Kidney (tissue), 13 donors: ENCODE measurements at regions not wholly inside any gene's neighbourhood (a gene's known extent, or its start where the extent isn't known, plus 50 kb on each side); places are given as distances from the start of the nearest gene placed in this dataset.

Experiments
- DNase-seq, 5 donors: peaks; one replicate each; pipeline ENCODE4 v3.0.0-alpha.2; 2013 to 2020
- FAIRE-seq: peaks from 2 replicates; lab custom pipeline; 2012; peaks lifted over from hg19 to GRCh38; lab: Jason Lieb, UNC
- H3K27ac ChIP-seq, 2 donors: one replicate each; pipeline ENCODE4 v1.7.0; 2013; ENCODE audit warnings: low read depth in 2 of 2, low read length in 2 of 2, inconsistent platforms in 1 of 2
- H3K27me3 ChIP-seq: one replicate; pipeline ENCODE4 v1.7.1; 2013; ENCODE audit warnings: low read length, inconsistent platforms; ENCODE audit not compliant: control insufficient read depth, insufficient read depth
- H3K36me3 ChIP-seq, 3 donors: one replicate each; pipeline versions ENCODE4 v1.7.0 to v1.7.1; 2013; ENCODE audit warnings: low read length in 3 of 3, control low read depth in 1 of 3, inconsistent platforms in 1 of 3; ENCODE audit not compliant: insufficient read depth in 3 of 3, control insufficient read depth in 2 of 3
- H3K4me1 ChIP-seq, 3 donors: one replicate each; pipeline versions ENCODE4 v1.7.0 to v1.7.1; 2013; ENCODE audit warnings: low read length in 3 of 3, inconsistent platforms in 1 of 3, low read depth in 1 of 3; ENCODE audit not compliant: control insufficient read depth in 2 of 3, insufficient read depth in 2 of 3
- H3K4me3 ChIP-seq, 3 donors: one replicate each; pipeline versions ENCODE4 v1.7.0 to v1.8.1; 2013; ENCODE audit warnings: low read length in 3 of 3, control low read depth in 1 of 3, inconsistent platforms in 1 of 3
- H3K9ac ChIP-seq, 3 donors: one replicate each; pipeline versions ENCODE4 v1.7.0 to v1.7.1; 2013; ENCODE audit warnings: low read length in 3 of 3, control low read depth in 1 of 3, inconsistent platforms in 1 of 3
- H3K9me3 ChIP-seq, 3 donors: one replicate each; pipeline versions ENCODE4 v1.7.0 to v1.7.1; 2013; ENCODE audit warnings: low read length in 3 of 3, control low read depth in 1 of 3, inconsistent platforms in 1 of 3; ENCODE audit not compliant: control insufficient read depth in 2 of 3, insufficient read depth in 1 of 3
- CTCF ChIP-seq: IDR thresholded peaks from 3 replicates; pipeline ENCODE4 v1.5.1; 2012; ENCODE audit warnings: mild to moderate bottlenecking, moderate library complexity, borderline replicate concordance; ENCODE audit not compliant: insufficient read depth; ENCODE audit errors: extremely low read depth
- intact Hi-C: fragments of 100-400 bp; cut with DNase I; formaldehyde crosslinking; loops from one replicate; pipeline ENCODE4 v1.11.1; 2022
- donor health status: control.
- donor health status: control.
- donor health status: control.
- donor health status: control.
- donor health status: control.
- donor health status: DM: yes; HTN: yes; CAD: no.
- donor health status: Normal renal cell carcinoma (clear cell type).

DNA sequence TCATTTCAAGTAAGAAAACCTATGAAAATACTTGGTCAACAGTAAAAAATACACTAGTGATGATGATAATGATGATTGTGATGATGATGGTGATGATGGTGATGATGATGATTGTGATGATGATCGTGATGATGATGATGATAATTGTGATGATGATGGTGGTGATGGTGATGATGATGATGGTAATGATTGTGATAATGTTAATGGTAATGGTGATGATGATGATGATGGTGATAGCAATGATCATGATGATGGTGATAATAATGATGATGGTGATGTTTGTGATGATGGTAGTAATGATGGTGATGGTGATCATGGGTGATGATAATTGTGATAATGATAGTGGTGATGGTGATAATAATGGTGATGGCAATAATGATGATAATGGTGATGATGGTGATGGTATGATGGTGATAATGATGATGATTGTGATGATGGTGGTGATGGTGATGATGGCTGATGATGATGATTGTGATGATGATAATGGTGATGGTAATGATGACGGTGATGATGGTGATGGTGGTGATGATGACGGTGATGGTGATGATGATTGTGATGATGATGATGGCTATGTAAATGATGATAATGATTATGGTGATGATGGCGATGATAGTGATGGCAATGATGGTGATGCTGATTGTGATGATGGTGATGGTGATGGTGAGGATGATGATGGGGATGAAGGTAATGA lies 62.1 kb downstream of the VCX3A start:
- no peak for TF ChIP-seq CTCF
- Histone ChIP-seq H3K4me1 (no peaks in the 10 kb centered on the region), H3K27me3 (no peaks in the 10 kb centered on the region), H3K4me3 (peak overlapping the region in 1 of 3 donors; percentile 18), H3K27ac (no peak overlapping the region), H3K9me3 (peaks cover 0 to 6% (median 0%) of the 10 kb centered on the region in 3 donors), H3K9ac (no peak overlapping the region), H3K36me3 (no peaks in the 10 kb centered on the region)
- FAIRE-seq (peak; percentile 13), DNase-seq (no peak)
- intact Hi-C loops, result no loop called here

DNA sequence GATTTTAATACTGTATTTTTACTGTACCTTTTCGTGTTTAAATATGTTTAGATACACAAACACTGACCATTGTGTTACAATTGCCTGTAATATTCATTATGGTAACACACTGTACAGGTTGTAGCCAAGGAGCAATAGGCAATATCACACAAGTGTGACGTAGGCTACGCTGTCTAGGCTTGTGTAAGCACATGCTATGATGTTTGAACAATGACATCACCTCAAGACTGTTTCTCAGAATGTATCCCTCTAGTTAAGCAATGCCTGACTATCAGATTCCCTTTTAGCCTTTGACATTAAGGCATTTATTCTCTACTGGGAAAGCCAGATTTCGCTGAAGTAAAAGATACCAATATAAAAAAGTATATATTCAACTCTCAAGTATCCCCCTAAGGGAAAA lies 66.2 kb downstream of the VCX3A start:
- DNase-seq (no peak), FAIRE-seq (no peak)
- Histone ChIP-seq H3K36me3 (no peaks in the 10 kb centered on the region), H3K27me3 (no peaks in the 10 kb centered on the region), H3K4me1 (no peaks in the 10 kb centered on the region), H3K27ac (no peak overlapping the region), H3K9me3 (peaks cover 0 to 6% (median 0%) of the 10 kb centered on the region in 3 donors), H3K4me3 (no peak overlapping the region), H3K9ac (no peak overlapping the region)
- intact Hi-C loops, result no loop called here
- no peak for TF ChIP-seq CTCF

GRCh38 chrX:6465756-6466155 lies 69.2 kb downstream of the VCX3A start:
- no peak overlapping the region for H3K9ac ChIP-seq
- no peaks in the 10 kb centered on the region for H3K36me3 ChIP-seq
- no peaks in the 10 kb centered on the region for H3K4me1 ChIP-seq
- DNase-seq (no peak), FAIRE-seq (no peak)
- H3K27me3 ChIP-seq, result no peaks in the 10 kb centered on the region
- TF ChIP-seq CTCF, result no peak
- no peak overlapping the region for H3K4me3 ChIP-seq
- intact Hi-C loops, result no loop called here
- H3K9me3 ChIP-seq, result no peaks in the 10 kb centered on the region
- H3K27ac ChIP-seq, result no peak overlapping the region

GRCh38 chrX:6464726-6465125 lies 70.2 kb downstream of the VCX3A start:
- no peaks in the 10 kb centered on the region for H3K36me3 ChIP-seq
- TF ChIP-seq CTCF, result no peak
- H3K27me3 ChIP-seq, result no peaks in the 10 kb centered on the region
- no peaks in the 10 kb centered on the region for H3K9me3 ChIP-seq
- H3K4me3 ChIP-seq, result no peak overlapping the region
- FAIRE-seq (no peak), DNase-seq (no peak)
- H3K4me1 ChIP-seq, result no peaks in the 10 kb centered on the region
- no peak overlapping the region for H3K9ac ChIP-seq
- intact Hi-C loops, result no loop called here
- no peak overlapping the region for H3K27ac ChIP-seq
